Jurkat, Clone E6-1 (cell line): ENCODE measurements at regions not wholly inside any gene's neighbourhood (a gene's known extent, or its start where the extent isn't known, plus 50 kb on each side); places are given as distances from the start of the nearest gene placed in this dataset.
A peak's percentile ranks its signal among the peaks of the same experiment; 100 is the strongest.

Experiments used
- DNase-seq: peaks from one replicate; pipeline ENCODE4 v3.0.0-alpha.2; 2011; ENCODE audit warnings: low read depth, low spot score
- H3K4me3 ChIP-seq: 2 replicates; pipeline ENCODE4 v1.5.1; 2011; ENCODE audit warnings: mild to moderate bottlenecking, low read length, control low read depth, moderate library complexity

- no peak for DNase-seq
- no peak overlapping the region for H3K4me3 ChIP-seq
Observed at GRCh38 chr1:59141267-59141863, 155.5 kb upstream of the FGGY start.

GRCh38 chr1:59142311-59143132 lies 154.4 kb upstream of the FGGY start:
- H3K4me3 ChIP-seq, result no peak overlapping the region
- no peak for DNase-seq

GRCh38 chr1:59143133-59143487 lies 153.8 kb upstream of the FGGY start:
- no peak for DNase-seq
- no peak overlapping the region for H3K4me3 ChIP-seq

- no peak for DNase-seq
- H3K4me3 ChIP-seq, result no peak overlapping the region
Observed at GRCh38 chr1:59143811-59144210, 153.1 kb upstream of the FGGY start.

- H3K4me3 ChIP-seq, result no peak overlapping the region
- no peak for DNase-seq
Observed at GRCh38 chr1:59144959-59145358, 151.9 kb upstream of the FGGY start.

GRCh38 chr1:59146056-59146455 lies 150.8 kb upstream of the FGGY start:
- H3K4me3 ChIP-seq, result no peak overlapping the region
- no peak for DNase-seq

GRCh38 chr1:59146651-59147358 lies 150.1 kb upstream of the FGGY start:
- H3K4me3 ChIP-seq, result no peak overlapping the region
- no peak for DNase-seq

GRCh38 chr1:59149435-59149834 lies 147.5 kb upstream of the FGGY start:
- no peak overlapping the region for H3K4me3 ChIP-seq
- no peak for DNase-seq

GRCh38 chr1:59150577-59151386 lies 146.1 kb upstream of the FGGY start:
- H3K4me3 ChIP-seq, result no peak overlapping the region
- DNase-seq, result peak; percentile 24

- DNase-seq, result no peak
- H3K4me3 ChIP-seq, result no peak overlapping the region
Observed at GRCh38 chr1:59151387-59151761, 145.5 kb upstream of the FGGY start.

GRCh38 chr1:59151860-59152259 lies 145.0 kb upstream of the FGGY start:
- DNase-seq, result no peak
- H3K4me3 ChIP-seq, result no peak overlapping the region

- DNase-seq, result no peak
- H3K4me3 ChIP-seq, result no peak overlapping the region
Observed at GRCh38 chr1:59152511-59152910, 144.4 kb upstream of the FGGY start.

GRCh38 chr1:59154401-59154800 lies 142.5 kb upstream of the FGGY start:
- no peak overlapping the region for H3K4me3 ChIP-seq
- DNase-seq, result no peak

GRCh38 chr1:59155351-59155750 lies 141.5 kb upstream of the FGGY start:
- no peak for DNase-seq
- H3K4me3 ChIP-seq, result no peak overlapping the region

- H3K4me3 ChIP-seq, result no peak overlapping the region
- DNase-seq, result no peak
Observed at GRCh38 chr1:59156051-59156450, 140.8 kb upstream of the FGGY start.

- no peak for DNase-seq
Observed at GRCh38 chr1:59156526-59157199, 140.2 kb upstream of the FGGY start.

GRCh38 chr1:59158321-59158720 lies 138.6 kb upstream of the FGGY start:
- no peak for DNase-seq
- no peak overlapping the region for H3K4me3 ChIP-seq

More at GRCh38 chr1:59156526-59157199, 140.2 kb upstream of the FGGY start:
- no peak overlapping the region for H3K4me3 ChIP-seq

GRCh38 chr1:59159557-59160203 lies 137.2 kb upstream of the FGGY start:
- DNase-seq, result no peak
- H3K4me3 ChIP-seq, result no peak overlapping the region

GRCh38 chr1:59161136-59161535 lies 135.8 kb upstream of the FGGY start:
- H3K4me3 ChIP-seq, result no peak overlapping the region
- no peak for DNase-seq
